SW 1271 (cell line): ENCODE measurements at regions not wholly inside any gene's neighbourhood (a gene's known extent, or its start where the extent isn't known, plus 50 kb on each side); places are given as distances from the start of the nearest gene placed in this dataset.

Experiments
- DNase-seq, 2 experiments: peaks; one replicate each; lab custom pipeline; 2025; lab: John Stamatoyannopoulos, UW

DNA sequence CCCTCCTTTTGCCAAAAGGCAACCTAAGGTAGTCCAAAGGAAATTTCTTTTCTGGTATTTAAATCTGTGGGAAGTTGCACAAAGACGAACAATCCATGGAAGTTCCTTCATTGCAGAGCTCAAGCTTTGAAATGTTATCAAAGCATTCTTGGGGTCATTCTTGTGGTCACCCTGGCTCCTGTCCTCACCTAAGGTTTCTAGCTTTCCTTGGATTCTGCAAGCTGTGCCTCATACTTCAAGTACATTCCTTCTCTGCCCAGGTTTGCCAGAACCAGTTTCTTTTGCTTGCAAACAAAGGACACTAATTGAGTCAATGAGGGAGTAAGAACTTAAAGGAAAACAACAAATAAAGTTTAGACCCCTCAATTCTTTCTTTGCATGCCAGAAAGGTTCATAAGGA lies 329.8 kb upstream of the PDZRN3 start:
- no peak for DNase-seq

DNA sequence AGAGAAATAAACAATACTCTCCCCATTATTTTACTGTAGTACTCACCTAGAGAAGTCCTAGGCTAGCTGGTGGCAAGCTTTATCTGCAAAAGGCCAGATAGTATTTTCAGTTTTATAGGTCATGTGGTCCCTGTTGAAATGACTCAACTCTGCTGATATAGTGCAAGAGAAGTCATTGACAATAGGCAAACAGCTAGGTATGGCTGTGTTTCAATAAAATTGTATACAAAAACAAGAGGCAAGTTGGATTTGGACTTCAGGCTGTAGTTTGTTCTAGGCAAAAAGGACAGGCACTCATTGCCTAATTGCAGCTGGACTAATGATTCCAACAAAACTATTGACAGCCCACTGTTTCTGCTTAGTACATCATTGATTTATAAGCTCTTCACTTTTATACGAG lies 328.0 kb upstream of the PDZRN3 start:
- DNase-seq: no peak

DNA sequence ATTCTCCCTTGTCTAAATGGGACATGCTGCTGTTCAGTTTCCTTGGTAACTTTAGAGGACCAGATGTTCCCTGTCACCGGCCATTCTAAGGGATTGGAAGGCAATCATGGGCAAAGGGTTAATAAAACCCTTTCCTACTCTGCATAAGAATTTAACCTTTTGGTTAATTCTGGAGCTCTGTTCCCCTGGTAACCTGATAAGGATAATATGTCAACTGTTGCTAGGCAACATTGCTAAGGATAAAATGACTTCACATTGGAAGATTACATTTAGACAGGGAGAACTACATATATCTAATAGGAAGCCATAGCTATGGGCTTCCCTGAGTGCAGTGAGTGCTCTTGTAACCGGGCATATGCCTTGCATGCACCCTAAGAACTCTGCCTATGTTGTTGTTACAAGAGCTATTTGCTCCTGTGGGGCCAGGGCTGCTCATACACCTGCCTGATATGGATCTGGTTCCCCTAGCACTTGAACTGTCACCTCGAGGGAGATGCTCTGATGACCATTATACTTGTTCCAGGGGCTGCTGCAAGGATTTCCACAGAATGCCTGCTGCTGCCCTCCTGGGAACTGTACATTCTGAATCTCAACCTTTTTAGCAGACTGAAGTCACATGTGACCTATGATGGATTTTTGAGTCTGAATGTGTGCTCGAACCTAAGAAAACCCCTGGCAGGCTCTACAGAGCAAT lies 326.3 kb upstream of the PDZRN3 start:
- DNase-seq: no peak

DNA sequence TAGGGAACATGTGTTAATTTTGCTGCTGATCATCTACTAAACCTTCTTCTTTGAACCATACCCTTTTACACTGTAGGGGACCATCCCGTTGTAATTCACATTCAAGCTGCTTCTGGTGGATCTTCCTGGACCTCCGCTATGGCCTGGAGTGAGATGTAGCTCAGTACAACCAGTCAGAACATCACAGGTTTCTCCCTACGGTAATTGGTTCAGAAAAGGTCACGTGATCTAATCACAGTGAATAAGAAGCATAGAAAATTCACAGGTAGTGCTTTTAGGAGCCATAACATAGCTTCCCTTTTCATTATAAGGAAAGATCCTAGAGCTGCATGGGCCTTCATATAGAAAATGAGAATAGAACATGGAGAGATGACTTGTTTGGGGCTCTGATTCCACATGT lies 320.8 kb upstream of the PDZRN3 start:
- DNase-seq: no peak

DNA sequence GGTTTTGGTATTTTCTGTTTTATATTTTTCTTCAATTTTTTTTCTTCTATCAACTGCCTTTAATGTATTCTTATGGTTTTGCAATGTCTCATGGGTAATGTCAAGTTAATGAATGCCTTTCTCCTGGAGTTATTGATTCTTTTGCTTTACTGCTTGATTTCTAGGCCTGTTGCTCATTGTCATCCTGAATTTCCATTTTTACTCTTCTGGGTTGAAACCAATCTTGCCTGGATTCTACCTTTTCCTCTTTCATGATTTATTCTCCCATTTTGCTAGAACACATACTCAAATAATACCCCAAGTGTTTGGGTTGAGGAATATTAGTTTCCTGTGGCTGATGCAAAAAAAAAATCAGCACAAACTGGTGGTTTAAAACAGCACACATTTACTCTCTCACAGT lies 315.2 kb upstream of the PDZRN3 start:
- DNase-seq: no peak

DNA sequence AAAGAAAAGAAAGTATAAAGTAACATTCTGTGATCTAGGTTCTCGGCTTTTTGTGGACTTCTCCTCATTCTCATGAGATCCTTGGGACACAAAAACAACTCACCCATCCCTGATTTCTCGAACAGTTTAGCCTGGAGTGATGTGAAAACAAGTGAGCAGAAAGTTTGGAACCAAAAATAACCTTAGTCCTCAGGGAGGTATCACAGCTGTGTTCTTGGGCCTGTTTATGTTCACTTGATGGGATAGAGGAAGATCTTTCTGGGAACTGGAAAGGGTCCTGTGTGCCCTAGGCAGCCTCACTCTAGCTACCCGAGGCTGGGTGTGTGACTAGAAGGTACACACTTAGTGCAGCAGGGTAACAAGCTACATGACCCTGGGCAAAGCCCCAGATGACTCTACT lies 308.8 kb upstream of the PDZRN3 start:
- DNase-seq: no peak

DNA sequence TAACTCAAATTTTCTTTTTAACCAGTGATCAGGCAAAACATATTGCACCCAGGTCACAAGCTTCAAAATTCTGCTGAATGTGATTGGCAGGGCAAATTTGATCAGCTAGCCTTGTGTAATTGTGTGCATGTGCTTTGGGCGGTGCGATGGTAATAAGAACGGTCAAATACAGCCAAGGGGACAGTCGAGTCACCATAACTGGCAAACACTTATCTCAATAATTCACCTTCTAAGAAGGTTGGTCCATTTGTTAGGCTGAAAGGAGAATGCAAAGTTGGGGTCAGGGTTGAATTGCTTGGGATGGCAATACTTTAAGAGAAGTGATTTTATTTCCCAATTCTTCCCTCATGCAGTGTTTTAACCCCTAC lies 302.4 kb upstream of the PDZRN3 start:
- no peak for DNase-seq

DNA sequence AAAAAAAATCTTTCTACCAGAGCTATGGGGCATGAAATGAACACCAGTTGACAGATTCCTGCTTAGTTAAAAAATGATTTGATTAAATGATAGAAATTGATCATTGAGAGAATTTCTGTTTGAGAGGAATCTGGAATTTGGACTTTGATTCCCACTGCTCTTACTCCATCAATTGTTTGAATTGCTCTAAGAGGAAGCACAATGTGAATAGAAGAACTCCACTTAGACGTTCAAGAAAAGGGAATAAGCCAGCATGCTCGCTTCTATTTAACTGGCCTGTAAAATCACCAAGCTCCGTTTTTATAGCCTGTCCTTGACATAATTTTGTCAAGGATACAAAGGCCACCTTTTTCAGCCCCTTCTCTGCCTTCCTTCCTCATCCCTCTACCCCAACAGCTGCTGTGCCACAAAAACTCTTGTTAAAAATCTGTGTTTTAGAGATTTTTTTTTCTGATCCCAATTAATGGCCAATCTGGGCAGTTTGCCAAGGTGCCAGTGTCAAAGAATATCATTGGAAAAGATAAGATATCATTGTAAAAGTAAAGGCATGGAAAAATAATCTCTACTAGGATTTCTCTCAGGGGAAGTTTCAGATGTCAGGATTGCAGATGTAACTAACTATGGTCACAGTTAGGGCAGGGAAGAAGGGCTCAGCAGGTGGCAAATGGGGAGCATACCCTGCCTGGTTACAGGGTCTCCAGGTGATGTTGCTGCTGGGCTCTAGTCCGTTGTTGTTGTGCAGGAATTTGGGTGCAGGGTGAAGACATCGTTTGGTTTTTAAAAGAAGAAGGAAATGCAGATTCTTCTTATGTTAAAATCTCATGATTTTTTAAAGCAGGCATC lies 301.8 kb upstream of the PDZRN3 start:
- no peak for DNase-seq

DNA sequence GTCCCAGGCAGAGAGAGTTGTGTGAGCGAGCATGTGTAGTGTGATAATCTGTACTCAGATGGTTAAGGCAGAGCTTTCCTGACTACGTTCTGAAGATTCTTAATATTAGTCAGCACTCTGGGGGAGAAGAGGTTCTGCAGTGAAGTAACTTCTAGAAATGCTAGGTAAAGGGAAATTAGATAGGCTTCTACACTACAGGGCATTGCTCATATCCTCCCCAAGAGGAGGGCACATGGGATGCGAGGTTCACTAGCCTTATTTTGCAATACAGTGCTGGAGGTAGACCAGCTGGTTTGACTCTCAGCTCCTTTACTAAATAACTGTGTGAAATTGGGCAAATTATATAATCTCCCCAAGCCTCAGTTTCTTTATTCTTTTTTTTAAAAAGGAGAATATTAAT lies 300.3 kb upstream of the PDZRN3 start:
- DNase-seq: no peak

DNA sequence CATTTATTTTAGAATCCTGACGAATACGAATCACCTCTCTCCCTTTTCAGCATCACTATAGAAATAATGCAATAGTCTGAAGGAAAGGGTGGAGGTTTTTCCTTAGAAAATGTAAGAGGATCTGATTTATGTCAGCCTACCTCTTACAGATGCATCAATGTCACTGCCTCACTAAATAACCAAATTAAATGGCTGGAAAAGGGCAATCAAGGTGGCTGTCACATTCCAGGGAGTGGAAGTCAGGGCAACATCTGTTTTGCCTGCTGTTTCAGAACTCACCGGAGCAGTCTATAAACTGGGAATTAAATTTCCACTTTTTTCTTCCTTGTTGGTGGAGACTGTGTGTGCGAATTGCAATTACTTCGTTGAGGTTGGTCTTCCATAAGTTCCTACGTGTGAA lies 299.3 kb upstream of the PDZRN3 start:
- DNase-seq: no peak

DNA sequence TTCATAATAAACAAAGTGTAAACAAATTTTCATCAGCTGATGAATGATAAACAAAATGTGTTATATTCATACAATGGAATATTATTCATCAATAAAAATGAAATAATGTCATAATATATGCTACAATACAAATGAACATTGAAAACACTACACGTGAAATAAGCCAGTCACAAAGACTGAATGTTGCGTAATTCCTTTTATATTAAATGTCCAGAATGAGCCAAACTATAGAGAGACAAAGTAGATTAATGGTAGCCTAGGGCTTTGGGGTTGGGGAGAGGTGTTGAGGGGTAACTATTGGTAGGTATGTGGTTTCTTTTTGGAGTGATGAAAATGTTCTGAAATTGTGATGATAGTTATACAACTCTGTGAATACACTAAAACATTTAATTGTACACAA lies 292.9 kb upstream of the PDZRN3 start:
- no peak for DNase-seq

DNA sequence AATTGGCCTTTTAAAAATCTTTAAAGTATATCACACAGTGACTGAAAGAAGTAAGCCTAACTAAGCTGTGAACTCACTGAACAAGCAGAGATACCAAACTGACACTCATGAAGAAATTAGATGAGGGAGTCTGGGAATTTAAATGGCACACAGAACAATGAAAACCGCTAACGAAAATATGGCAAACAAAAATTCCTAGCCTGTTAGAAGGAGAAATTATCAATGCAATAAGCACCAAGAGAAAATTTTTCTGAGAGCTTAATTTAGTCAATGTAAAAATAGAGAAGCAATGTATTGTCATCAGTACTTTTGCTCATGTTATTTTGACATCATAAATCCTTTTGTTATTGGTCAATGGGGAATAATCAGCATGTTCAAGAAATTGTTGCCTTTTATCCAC lies 291.1 kb upstream of the PDZRN3 start:
- DNase-seq: no peak

DNA sequence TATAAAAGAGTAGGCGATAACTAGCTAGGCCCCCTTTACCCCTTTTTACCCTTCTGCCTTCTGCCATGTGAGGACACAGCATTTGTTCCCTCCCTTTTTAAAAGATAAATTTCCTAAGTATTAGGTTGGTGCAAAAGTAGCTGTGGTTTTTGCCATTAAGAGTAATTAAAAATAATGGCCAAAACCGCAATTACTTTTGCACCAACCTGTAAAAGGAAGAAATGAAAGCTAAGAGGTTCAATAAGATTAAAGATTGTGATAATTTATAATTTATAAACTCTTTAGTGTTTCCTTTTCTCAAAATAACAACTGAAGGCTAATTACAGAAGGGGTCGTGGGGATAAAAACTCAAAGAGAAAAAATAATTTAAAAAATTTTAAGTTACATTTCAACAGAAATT lies 283.5 kb upstream of the PDZRN3 start:
- DNase-seq: no peak

DNA sequence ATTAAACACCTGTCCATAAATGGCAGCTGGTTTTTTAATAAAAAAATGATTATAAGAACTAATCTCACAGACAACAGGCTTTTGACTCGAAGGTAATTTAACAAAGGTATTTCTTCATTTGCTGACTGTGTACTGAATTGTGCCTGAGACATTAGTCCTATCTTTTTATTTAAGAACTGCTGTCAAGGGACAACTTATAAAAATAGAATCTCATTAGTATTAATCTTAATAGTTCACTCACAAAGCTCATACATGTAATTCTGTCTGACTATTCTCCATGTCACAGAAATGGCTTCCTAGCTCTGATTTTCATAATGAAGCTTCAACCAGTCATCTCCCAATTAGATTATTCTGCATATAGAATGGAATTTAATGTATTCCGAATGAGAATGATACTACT lies 276.9 kb upstream of the PDZRN3 start:
- DNase-seq: no peak

DNA sequence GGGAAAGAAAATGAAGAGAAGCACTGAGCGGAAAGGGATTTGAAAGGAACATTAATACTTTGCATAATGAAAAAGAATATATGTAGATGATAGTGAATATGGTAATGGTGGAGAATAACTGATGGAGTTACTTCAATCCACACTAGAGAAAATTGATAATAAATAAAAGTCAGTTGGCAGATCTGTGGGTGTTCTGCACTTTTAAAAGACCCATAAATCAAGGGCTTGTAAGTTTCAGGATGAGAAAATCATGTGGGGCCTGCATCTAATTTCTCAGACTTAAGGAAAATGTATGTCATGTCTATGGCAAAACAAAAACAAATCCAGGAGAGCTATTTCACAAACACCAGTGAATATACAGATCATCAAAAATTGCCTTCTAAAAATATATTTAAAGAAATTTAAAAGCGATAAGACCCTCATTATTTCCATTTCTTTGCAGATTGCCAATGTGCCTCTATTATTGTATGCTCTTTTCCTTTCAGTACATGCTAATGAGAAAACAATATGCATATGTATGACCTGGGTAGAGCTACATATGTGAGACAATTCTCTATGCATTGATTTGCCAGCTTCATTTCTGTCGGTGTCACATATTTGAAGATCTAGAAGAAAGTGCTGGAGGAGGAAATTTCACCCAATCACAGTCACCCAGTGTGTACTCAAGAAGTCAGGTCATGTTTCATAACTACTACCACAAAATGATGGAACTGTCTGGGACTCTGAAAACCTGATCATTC lies 269.9 kb upstream of the PDZRN3 start:
- no peak for DNase-seq

DNA sequence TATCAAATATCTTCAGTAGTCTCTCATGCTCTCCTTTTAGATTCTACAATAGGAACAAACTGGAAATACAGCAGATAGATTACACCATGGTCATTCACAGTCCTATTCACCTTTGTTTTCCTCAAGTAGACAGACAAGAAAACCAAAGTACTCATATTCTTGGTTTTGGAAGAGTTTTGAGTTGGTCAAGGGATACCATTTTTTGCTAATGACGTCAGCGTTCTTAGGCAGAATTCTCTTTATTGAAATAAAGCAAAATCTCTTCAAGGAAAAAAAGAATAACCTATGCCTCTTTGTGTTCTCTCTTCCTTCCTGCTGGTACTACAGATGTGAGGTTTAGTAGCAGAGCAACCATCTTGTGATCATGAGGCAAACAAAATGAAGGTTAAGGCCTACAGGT lies 268.3 kb upstream of the PDZRN3 start:
- no peak for DNase-seq

DNA sequence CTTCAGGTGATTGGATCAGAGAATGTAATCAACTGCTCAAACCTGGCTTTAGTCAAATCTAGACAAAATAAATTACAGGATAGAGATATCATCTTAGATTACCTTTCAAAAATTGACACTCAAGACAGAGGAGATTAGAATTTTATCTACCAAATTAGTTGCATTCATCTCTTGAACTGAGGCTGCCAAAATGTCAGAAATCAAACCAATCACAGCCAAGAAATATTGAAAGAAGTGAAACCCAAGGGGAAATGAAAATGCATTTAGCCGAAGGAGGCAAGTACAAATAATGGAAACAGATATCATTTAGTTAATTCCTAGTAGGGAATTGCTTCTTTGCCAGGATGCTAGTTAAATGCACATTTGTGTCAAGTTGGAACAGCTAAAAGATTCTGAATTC lies 261.1 kb upstream of the PDZRN3 start:
- no peak for DNase-seq

DNA sequence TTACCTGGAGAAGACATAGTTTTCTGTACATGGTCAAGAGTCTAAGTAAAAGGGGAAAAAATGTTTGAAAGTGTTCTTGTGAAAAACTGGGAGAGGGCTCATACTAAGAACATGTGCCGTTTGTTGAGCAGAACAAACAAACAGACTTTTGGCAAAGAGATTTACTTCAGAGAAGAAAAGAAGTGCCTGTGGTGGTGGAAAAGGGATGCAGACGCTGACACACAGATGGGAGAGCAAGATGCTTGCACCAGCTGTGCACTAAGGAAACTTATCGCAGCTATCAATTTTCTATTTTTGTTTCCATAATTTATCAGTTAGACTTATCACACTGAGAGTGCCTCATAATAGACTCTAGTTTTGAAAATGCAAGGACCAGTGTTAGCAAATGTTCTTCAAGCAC lies 259.6 kb upstream of the PDZRN3 start:
- no peak for DNase-seq

DNA sequence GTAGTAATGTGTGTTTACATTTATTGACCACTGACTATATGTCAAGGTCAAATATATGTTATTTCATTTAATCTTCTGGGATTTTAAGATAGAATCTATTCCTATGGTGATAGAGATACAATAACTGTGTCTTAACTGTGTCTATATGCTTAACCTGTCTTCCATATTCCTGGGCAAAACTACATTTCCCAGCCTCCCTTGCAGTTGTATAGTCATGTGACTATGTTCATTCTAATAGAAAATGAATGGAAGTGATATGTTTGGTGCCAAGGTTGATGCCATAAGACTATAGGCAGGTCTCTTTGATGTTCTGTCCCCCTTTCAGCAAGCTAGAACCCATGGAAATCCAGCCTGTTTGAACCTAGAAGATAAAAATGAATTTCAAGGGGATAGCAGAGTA lies 258.8 kb upstream of the PDZRN3 start:
- no peak for DNase-seq

DNA sequence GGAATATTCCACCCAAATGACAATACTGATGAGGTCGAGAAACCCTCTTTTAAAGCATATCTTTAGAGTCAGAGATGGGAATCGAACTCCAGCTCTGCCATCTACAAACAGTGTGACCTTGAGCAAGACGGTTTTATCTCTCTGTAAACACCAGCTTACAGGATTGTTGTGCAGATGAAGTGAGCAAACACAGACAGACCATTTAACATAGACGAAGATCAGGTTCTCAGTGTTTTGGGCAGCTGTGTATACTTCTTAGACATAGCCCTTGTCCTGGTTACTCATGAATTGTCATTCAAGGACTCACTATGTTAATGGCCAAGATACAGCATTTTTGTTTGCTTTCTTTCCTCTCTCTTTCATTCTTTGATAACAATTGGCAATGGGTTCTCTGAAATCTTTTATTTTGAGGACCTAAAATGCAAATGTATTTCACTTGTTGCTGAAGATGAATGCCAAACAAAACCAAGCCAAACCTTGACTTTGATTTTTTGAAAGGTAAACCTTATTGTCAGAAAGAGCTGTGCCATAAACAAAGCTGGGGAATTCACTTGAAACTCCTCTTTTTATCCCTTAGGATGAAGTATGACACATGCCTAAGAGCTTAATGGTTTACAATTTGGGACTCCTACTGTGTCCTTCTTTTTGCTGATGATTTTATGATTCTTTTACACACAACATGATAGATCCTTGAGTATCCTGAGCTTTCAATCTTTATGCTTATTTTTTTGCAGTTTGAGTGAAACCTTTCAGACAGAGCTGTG lies 250.0 kb upstream of the PDZRN3 start:
- DNase-seq: no peak

DNA sequence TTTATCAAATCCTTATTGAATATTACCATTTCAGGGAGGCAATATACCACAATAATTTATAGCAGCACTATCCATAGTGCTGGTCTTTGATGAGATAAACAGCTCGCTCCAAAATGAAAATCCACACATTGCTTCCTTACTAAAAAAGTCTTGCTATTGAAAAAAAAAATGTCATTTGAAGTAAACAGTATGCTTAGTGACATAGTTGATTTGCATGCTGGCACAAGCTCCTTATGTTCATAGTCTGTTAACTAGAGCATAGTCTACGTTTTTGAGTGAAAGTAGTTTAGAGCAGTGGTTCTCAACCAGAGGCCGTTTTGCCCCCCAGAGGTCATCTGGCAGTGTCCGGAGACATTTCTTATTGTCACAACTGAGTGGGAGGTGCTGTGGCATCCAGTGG lies 249.4 kb upstream of the PDZRN3 start:
- no peak for DNase-seq

DNA sequence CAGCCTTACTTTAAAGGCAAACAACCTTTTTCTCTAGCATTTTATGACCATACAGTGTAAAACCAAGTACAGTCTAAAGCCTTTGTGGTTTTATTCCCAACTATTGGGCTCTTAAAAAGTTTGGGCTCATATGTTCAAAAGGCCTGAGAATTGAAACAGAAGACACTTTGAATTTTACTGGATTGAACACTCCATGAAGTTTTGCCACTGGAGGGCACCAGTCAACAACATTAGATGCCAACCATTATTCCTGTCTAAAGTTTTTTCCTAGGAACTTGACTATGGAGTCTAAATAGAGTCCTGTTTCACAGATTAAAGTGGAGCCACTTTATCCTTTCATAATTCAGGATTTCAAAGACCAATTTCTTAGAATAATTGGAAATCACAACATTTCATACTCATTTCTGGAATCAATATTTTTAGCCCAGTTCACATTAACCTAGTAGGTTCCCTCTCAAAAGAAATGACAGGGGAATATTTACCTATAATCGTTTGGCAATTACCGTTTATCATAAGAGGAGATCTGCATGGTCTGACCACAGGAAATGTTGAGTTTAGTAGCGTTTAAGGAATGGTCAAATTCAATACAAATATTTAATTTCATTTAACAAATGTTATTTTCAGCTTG lies 244.1 kb upstream of the PDZRN3 start:
- no peak for DNase-seq
